Left colon (tissue), 2 donors: ENCODE measurements at regions not wholly inside any gene's neighbourhood (a gene's known extent, or its start where the extent isn't known, plus 50 kb on each side); places are given as distances from the start of the nearest gene placed in this dataset.
"Not testable (repeated sequence)": the region's sequence is repeated elsewhere in the genome, so short reads cannot be mapped to it uniquely, and the experiment has no call there.

ENCODE experiments used
- ATAC-seq: fragments of 200-7000 bp; cut with Tn5 transposase; one replicate; pipeline ENCODE4 v1.9.1; 2020; ENCODE audit warnings: mild to moderate bottlenecking, moderate library complexity
- DNase-seq, 2 donors: peaks; one replicate each; pipeline ENCODE4 v3.0.0-alpha.2; 2020
- intact Hi-C, 2 donors: fragments of 100-400 bp; cut with DNase I in 1 of 2; cut with micrococcal nuclease in 1 of 2; formaldehyde crosslinking; loops; one replicate each; pipeline versions ENCODE4 v1.11.2 to v1.14.0; 2022; cut with DNase I, micrococcal nuclease
- donor health status: DM: no; HTN: no; CAD: no.
- donor health status: DM: yes; HTN: yes; CAD: no.

DNA sequence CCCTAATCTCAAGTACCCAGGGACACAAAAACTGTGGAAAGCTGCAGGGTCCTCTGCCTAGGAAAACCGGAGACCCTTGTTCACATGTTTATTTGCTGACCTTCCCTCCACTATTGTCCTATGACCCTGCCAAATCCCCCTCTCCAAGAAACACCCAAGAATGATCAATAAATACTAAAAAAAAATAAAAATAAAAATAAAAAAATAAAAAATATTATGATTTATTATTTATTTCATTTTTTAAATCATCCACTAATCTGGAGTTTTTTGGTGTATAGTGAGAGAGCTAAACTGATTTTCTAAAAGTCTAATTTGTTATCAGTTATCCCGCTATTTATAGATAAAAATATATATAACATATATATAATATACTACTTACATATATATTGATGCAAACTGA lies 360.6 kb downstream of the ZBBX start:
- ATAC-seq, intact Hi-C loops, DNase-seq: not testable (repeated sequence)

DNA sequence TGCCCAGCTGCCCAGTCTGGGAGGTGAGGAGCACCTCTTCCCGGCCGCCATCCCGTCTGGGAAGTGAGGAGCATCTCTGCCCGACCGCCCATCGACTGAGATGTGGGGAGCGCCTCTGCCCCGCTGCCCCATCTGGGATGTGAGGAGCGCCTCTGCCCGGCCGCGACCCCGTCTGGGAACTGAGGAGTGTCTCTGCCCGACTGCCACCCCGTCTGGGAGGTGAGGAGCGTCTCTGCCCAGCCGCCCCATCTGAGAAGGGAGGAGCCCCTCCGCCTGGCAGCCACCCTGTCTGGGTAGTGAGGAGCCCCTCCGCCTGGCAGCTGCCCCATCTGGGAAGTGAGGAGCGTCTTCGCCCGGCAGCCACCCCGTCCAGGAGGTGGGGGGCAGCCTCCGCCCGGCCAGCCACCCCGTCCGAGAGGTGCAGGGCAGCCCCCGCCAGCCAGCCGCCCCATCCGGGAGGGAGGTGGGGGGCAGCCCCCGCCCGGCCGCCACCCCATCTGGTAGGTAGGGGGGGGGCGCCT lies 361.4 kb downstream of the ZBBX start:
- ATAC-seq, DNase-seq, intact Hi-C loops: not testable (repeated sequence)

GRCh38 chr3:167012691-167013090 lies 367.4 kb downstream of the ZBBX start:
- intact Hi-C loops, result no loop called here
- DNase-seq, result no peak
- ATAC-seq, result no peak

DNA sequence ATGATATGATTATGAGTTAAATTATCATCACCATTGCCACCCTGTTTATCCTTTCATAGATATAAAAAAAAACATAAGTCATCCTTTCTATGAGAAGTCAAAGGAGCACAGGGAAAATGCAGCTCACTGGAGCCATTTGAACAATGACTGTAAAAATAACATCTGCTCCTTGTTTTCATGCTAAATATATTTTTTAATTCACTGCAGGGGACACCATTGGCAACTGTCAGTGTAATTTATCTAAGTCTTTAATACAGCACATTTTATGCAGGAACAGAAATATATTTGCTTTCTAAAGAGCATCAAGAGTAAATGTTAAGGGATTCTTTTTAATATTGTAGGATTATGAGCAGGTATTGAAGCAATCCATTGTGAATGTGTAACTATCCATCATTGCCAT lies 371.3 kb downstream of the ZBBX start:
- intact Hi-C loops, result no loop called here
- ATAC-seq (no peak), DNase-seq (no peak)

DNA sequence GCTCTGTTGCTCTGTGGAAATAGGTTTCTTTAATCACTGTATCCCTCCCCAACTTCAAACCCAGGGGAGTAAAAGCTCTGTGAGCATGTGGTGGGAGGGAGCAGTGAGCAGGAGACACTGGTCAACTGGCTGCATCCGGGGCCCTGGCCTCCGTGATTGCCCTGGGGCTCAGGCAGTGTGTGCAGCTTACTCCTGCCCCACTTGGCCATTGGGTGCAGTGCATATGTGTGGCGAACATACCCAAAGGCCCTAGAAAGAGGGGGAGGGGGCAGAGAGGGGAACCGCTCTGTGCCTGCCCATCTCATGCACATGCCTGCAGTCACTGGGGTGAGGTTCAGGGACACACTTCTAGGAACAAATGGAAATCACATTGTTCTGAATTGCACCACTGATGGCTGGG lies 378.7 kb downstream of the ZBBX start:
- no peak for ATAC-seq
- intact Hi-C loops, result no loop called here
- DNase-seq, result no peak

DNA sequence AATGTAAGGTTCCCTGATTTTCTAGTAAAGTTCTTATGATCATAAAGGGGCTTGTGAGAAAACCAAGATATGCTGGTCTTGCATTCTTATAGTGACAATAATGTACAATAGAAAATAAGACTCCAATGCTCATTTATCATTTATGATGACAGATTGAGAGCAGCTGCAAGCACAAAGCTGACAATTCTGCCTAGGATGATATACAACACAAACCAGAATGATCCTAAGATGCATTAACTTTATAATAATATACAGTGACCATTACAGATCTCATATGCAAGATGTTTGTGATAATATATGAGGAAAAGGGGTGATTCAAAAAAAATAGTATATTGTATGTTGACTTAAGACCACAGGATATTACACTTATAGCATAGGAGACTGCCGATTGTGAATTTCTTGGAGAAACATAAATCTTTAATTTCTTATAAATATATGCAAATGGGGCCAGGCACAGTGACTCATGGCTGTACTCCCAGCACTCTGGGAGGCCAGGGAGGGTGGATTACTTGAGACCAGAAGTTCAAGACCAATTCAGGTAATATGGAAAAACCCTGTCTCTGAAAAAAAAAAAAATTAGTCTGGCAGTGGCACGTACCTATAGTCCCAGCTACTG lies 387.0 kb downstream of the ZBBX start:
- ATAC-seq, result no peak
- intact Hi-C loops, result no loop called here
- no peak for DNase-seq

GRCh38 chr3:166986000-166986399 lies 394.1 kb downstream of the ZBBX start:
- ATAC-seq, result no peak

DNA sequence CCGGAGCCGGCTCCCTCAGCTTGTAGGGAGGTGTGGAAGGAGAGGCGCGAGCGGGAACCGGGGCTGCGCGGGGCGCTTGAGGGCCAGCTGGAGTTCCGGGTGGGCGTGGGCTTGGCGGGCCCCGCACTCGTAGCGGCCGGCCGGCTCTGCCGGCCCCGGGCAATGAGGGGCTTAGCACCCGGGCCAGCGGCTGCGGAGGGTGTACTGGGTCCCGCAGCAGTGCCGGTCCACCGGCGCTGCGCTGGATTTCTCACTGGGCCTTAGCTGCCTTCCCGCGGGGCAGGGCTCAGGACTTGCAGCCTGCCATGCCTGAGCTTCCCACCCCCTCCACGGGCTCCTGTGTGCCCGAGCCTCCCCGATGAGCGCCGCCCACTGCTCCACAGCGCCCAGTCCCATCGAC lies 404.3 kb downstream of the ZBBX start:
- ATAC-seq, intact Hi-C loops, DNase-seq: not testable (repeated sequence)

More at GRCh38 chr3:166986000-166986399, 394.1 kb downstream of the ZBBX start:
- DNase-seq, result no peak
- intact Hi-C loops, result no loop called here

GRCh38 chr3:166967714-166968113 lies 412.4 kb downstream of the ZBBX start:
- intact Hi-C loops, DNase-seq, ATAC-seq: not testable (repeated sequence)

DNA sequence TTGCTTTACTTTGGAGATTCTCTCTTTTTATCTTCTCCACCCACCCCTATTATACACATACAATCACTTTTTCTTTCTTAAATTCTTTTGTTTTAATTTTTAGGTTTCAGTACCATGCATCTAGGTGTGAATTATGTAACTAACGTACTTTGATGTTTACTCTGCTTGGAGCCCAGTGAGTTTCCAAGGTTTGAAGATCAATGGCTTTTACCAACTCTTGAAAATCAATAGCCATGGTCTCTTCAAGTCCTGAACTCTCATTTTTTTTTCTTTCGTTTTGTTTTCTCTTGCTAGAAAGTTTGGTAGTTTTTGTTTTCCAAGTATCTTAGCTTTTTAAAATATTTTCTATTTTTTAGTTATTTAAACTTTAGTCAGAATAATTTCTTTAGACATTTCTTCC lies 417.2 kb downstream of the ZBBX start:
- ATAC-seq, result no peak
- intact Hi-C loops, result no loop called here
- DNase-seq, result no peak

GRCh38 chr3:166957121-166957520 lies 423.0 kb downstream of the ZBBX start:
- intact Hi-C loops, result no loop called here
- ATAC-seq, result no peak
- DNase-seq, result no peak

DNA sequence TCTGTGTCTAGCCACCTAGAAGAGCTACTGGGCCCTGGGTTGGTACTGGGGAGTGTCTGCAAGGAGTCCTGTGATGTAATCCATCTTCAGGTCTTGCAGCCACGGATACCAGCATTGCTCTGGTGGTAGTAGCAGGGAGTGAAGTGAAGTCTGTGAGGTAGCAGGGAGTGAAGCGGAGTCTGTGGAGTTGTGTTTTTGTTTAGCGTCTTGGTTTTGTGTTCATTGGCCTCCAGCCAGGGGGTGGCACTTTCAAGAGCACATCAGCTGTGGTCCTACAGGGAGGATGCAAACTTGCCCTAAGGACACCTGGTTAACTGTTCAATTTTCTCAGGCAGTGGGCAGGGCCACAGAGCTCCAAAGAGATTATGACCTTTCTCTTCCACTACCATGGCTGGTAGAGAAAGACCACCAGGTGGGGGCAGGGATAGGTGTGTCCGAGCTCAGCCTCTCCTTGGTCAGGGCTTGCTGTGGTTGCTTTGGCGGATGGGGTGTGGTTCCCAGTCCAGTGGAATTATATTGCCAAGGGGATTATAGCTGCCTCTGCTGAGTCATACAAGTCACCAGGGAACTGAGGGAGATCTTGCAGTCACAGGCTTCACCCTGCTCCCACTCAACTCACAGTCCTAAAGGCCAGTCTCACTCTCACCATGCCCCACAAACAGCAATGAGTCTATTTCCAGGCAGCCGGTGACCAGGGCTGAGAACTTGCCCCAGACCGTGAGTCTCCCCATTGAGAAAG lies 424.7 kb downstream of the ZBBX start:
- intact Hi-C loops, result no loop called here
- no peak for ATAC-seq
- DNase-seq, result no peak

- intact Hi-C loops, result no loop called here
- ATAC-seq (no peak), DNase-seq (no peak)
These were observed 445.2 kb downstream of the ZBBX start for GRCh38 chr3:166934879-166935278.

GRCh38 chr3:166917437-166917836 lies 462.7 kb downstream of the ZBBX start:
- intact Hi-C loops, result no loop called here
- DNase-seq (no peak), ATAC-seq (no peak)

- intact Hi-C loops, result no loop called here
- no peak for ATAC-seq
- DNase-seq, result no peak
These were observed 477.7 kb downstream of the ZBBX start for GRCh38 chr3:166902374-166902773.

- DNase-seq (no peak), ATAC-seq (no peak)
- intact Hi-C loops, result no loop called here
These were observed 479.1 kb downstream of the ZBBX start for GRCh38 chr3:166900866-166901577.

- intact Hi-C loops, result no loop called here
- DNase-seq (no peak), ATAC-seq (no peak)
These were observed 482.3 kb downstream of the ZBBX start for GRCh38 chr3:166897811-166898210.

GRCh38 chr3:166889241-166889640 lies 490.9 kb downstream of the ZBBX start:
- DNase-seq (no peak), ATAC-seq (no peak)
- intact Hi-C loops, result no loop called here

DNA sequence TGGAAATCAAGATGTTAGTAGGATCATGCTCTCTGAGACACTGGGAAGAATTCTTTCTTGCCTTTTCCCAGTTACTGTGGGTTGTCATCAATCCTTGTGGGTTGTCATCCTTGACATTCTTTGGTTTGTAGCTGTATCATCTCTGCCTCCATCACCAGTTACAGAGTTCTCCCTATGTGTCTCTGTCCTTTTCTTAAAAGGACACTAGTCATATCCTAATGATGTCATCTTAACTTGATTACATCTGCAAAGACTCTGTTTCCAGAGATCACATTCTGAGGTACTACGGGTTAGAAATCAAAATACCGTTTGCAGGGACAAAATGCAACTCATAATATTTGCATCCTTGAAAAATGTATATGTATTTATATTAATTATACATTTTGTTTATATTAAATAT lies 500.4 kb downstream of the ZBBX start:
- ATAC-seq, result no peak
- intact Hi-C loops, result no loop called here

GRCh38 chr3:166877971-166878370 lies 502.1 kb downstream of the ZBBX start:
- DNase-seq (no peak), ATAC-seq (no peak)
- intact Hi-C loops, result no loop called here

More for the DNA sequence above, 500.4 kb downstream of the ZBBX start:
- no peak for DNase-seq
